Suprapubic skin (tissue), 4 donors: ENCODE measurements at regions not wholly inside any gene's neighbourhood (a gene's known extent, or its start where the extent isn't known, plus 50 kb on each side); places are given as distances from the start of the nearest gene placed in this dataset.
"Not testable (repeated sequence)": the region's sequence is repeated elsewhere in the genome, so short reads cannot be mapped to it uniquely, and the experiment has no call there.

Experiments used
- DNase-seq, 2 donors: peaks; one replicate each; pipeline ENCODE4 v3.0.0-alpha.2; 2019; ENCODE audit warnings: low spot score in 2 of 2
- H3K27ac ChIP-seq: fragments of 200-600 bp; sonication (generic); one replicate; pipeline ENCODE4 v1.5.1; 2019
- H3K27me3 ChIP-seq: fragments of 200-600 bp; sonication (generic); one replicate; pipeline ENCODE4 v1.5.1; 2019
- H3K36me3 ChIP-seq: fragments of 200-600 bp; sonication (generic); one replicate; pipeline ENCODE4 v1.5.1; 2019
- H3K4me1 ChIP-seq: fragments of 200-600 bp; sonication (generic); one replicate; pipeline ENCODE4 v1.5.1; 2019
- H3K4me3 ChIP-seq: fragments of 200-600 bp; sonication (generic); one replicate; pipeline ENCODE4 v1.5.1; 2019; ENCODE audit warnings: mild to moderate bottlenecking
- H3K9me3 ChIP-seq: fragments of 200-600 bp; sonication (generic); one replicate; pipeline ENCODE4 v1.5.1; 2019
- CTCF ChIP-seq, 2 donors: fragments of 200-600 bp in 1 of 2; fragments of 450-650 bp in 1 of 2; sonication (generic) in 1 of 2; IDR thresholded peaks; one replicate each; pipeline ENCODE4 v1.5.1; 2016 to 2019; ENCODE audit warnings: antibody characterized with exemption in 2 of 2, mild to moderate bottlenecking in 1 of 2, moderate library complexity in 1 of 2
- EP300 ChIP-seq: sonication (generic); formaldehyde crosslinking; IDR thresholded peaks from one replicate; pipeline ENCODE4 v1.6.1; 2017; ENCODE audit warnings: antibody characterized with exemption
- POLR2A ChIP-seq, 2 donors: fragments of 450-650 bp; IDR thresholded peaks; one replicate each; pipeline ENCODE4 v1.6.1; 2017; ENCODE audit warnings: antibody characterized with exemption in 2 of 2, mild to moderate bottlenecking in 2 of 2, moderate library complexity in 2 of 2
- POLR2AphosphoS5 ChIP-seq, 3 donors: sonication (generic); formaldehyde crosslinking; IDR thresholded peaks; one replicate each; pipeline ENCODE4 v1.6.1; 2017; ENCODE audit warnings: antibody characterized with exemption in 3 of 3
- WGBS: methylation state at CpG from one replicate; pipeline ENCODE4 v1.1.5; 2018; 5-methylcytosine and 5-hydroxymethylcytosine counted together

- no peak for TF ChIP-seq CTCF (IDR thresholded peaks at IDR 0.05)
- TF ChIP-seq EP300, result no peak
- no peak for TF ChIP-seq POLR2A (IDR thresholded peaks at IDR 0.05)
- no peak for TF ChIP-seq POLR2AphosphoS5 (IDR thresholded peaks at IDR 0.05)
- no peaks in the 10 kb centered on the region for H3K4me1 ChIP-seq
- H3K27ac ChIP-seq, result no peak overlapping the region
- no peaks in the 10 kb centered on the region for H3K9me3 ChIP-seq
- no peak for DNase-seq
- no peaks in the 10 kb centered on the region for H3K36me3 ChIP-seq
- no peak overlapping the region for H3K4me3 ChIP-seq
- H3K27me3 ChIP-seq, result no peaks in the 10 kb centered on the region
Observed at GRCh38 chr10:84743483-84743882, 415.1 kb downstream of the CCSER2 start.

- 68% methylated on average over 7 of the region's 7 CpGs for WGBS
- Histone ChIP-seq H3K9me3 (no peaks in the 10 kb centered on the region), H3K36me3 (no peaks in the 10 kb centered on the region), H3K27me3 (no peaks in the 10 kb centered on the region), H3K4me1 (no peaks in the 10 kb centered on the region), H3K27ac (no peak overlapping the region), H3K4me3 (no peak overlapping the region)
- DNase-seq, result no peak
- TF ChIP-seq CTCF (IDR thresholded peaks at IDR 0.05), result no peak
Observed at GRCh38 chr10:84755311-84755710, 426.9 kb downstream of the CCSER2 start.

GRCh38 chr10:84756653-84757052, 428.3 kb downstream of the CCSER2 start:
- not testable (repeated sequence) for H3K9me3 ChIP-seq, H3K4me3 ChIP-seq, H3K36me3 ChIP-seq, H3K27me3 ChIP-seq, H3K4me1 ChIP-seq, H3K27ac ChIP-seq, DNase-seq
- 94% methylated on average over 2 of the region's 3 CpGs for WGBS

- H3K27me3 ChIP-seq, H3K36me3 ChIP-seq, H3K4me3 ChIP-seq, H3K9me3 ChIP-seq, H3K27ac ChIP-seq, H3K4me1 ChIP-seq, DNase-seq: not testable (repeated sequence)
- WGBS, result 88% methylated on average over 3 of the region's 14 CpGs
Observed at GRCh38 chr10:84761994-84762614, 433.7 kb downstream of the CCSER2 start.

GRCh38 chr10:84762754-84763394, 434.5 kb downstream of the CCSER2 start:
- Histone ChIP-seq H3K27ac (no peak overlapping the region), H3K27me3 (no peaks in the 10 kb centered on the region), H3K4me3 (no peak overlapping the region), H3K4me1 (no peaks in the 10 kb centered on the region), H3K36me3 (no peaks in the 10 kb centered on the region), H3K9me3 (no peaks in the 10 kb centered on the region)
- DNase-seq, result no peak
- 90% methylated on average over 16 of the region's 16 CpGs for WGBS
- no peak for TF ChIP-seq EP300
- TF ChIP-seq POLR2AphosphoS5 (IDR thresholded peaks at IDR 0.05), result no peak
- TF ChIP-seq POLR2A (IDR thresholded peaks at IDR 0.05), result no peak
- TF ChIP-seq CTCF (IDR thresholded peaks at IDR 0.05), result no peak

- Histone ChIP-seq H3K9me3 (no peaks in the 10 kb centered on the region), H3K4me3 (no peak overlapping the region), H3K27ac (no peak overlapping the region), H3K27me3 (no peaks in the 10 kb centered on the region), H3K36me3 (no peaks in the 10 kb centered on the region), H3K4me1 (no peaks in the 10 kb centered on the region)
- DNase-seq, result no peak
- WGBS, result 47% methylated on average over 3 of the region's 3 CpGs
- TF ChIP-seq EP300 (no peak), CTCF (IDR thresholded peaks at IDR 0.05) (no peak), POLR2A (IDR thresholded peaks at IDR 0.05) (no peak), POLR2AphosphoS5 (IDR thresholded peaks at IDR 0.05) (no peak)
Observed at GRCh38 chr10:84763965-84764364, 435.6 kb downstream of the CCSER2 start.
